H1 (cell line): ENCODE measurements at regions not wholly inside any gene's neighbourhood (a gene's known extent, or its start where the extent isn't known, plus 50 kb on each side); places are given as distances from the start of the nearest gene placed in this dataset.

ENCODE experiments used
- CBX5 ChIP-seq: fragments of 300-800, 300-1000 bp; sonication (generic); IDR thresholded peaks from 2 replicates; pipeline ENCODE4 v1.7.1; 2016; ENCODE audit warnings: antibody characterized with exemption, low read length, low read depth
- CEBPB ChIP-seq: IDR thresholded peaks from 2 replicates; pipeline ENCODE4 v1.6.1; 2012; ENCODE audit warnings: low read depth, low read length
- CHD1 ChIP-seq: IDR thresholded peaks from 2 replicates; pipeline ENCODE4 v1.6.1; 2012; ENCODE audit warnings: low read depth, low read length, improper control_type of control experiment
- HDAC2 ChIP-seq, 2 experiments: fragments of 300-600 bp in 1 of 2; sonication (generic) in 1 of 2; IDR thresholded peaks; 2 replicates each; pipeline ENCODE4 v1.6.1; 2011 to 2012; ENCODE audit warnings: low read depth in 2 of 2, low read length in 2 of 2, mild to moderate bottlenecking in 2 of 2, moderate library complexity in 2 of 2, borderline replicate concordance in 1 of 2, inconsistent platforms in 1 of 2
- HDAC6 ChIP-seq: IDR thresholded peaks from one replicate; pipeline ENCODE4 v1.7.1; 2012; ENCODE audit warnings: low read depth, mild to moderate bottlenecking, inconsistent platforms, low read length, moderate library complexity
- NANOG ChIP-seq: IDR thresholded peaks from 2 replicates; pipeline ENCODE4 v1.6.1; 2011; ENCODE audit warnings: low read length, low read depth, mild to moderate bottlenecking, inconsistent platforms; ENCODE audit not compliant: insufficient read depth, poor library complexity, severe bottlenecking
- RAD21 ChIP-seq, 2 experiments: IDR thresholded peaks in 1 of 2; conservative IDR thresholded peaks in 1 of 2; 2 replicates each; pipeline ENCODE4 v1.6.1; 2011; ENCODE audit warnings: low read depth in 2 of 2, low read length in 2 of 2, improper control_type of control experiment in 1 of 2, inconsistent platforms in 1 of 2, mild to moderate bottlenecking in 1 of 2, moderate library complexity in 1 of 2
- SAP30 ChIP-seq: fragments of 300-600 bp; sonication (generic); IDR thresholded peaks from 2 replicates; pipeline ENCODE4 v1.7.1; 2012; ENCODE audit warnings: low read length, moderate library complexity, mild to moderate bottlenecking, inconsistent platforms; ENCODE audit not compliant: insufficient read depth, insufficient replicate concordance
- TF ChIP-seq, protein P1 (sequence below): fragments of 300-600 bp; sonication (generic); IDR thresholded peaks from 2 replicates; pipeline ENCODE4 v1.7.1; 2012; ENCODE audit warnings: low read length, moderate library complexity, mild to moderate bottlenecking, inconsistent platforms; ENCODE audit not compliant: insufficient replicate concordance
- TF ChIP-seq, protein P2 (sequence below): IDR thresholded peaks from 2 replicates; pipeline ENCODE4 v1.6.1; 2011; ENCODE audit warnings: low read depth, mild to moderate bottlenecking, low read length; ENCODE audit not compliant: insufficient read depth

DNA sequence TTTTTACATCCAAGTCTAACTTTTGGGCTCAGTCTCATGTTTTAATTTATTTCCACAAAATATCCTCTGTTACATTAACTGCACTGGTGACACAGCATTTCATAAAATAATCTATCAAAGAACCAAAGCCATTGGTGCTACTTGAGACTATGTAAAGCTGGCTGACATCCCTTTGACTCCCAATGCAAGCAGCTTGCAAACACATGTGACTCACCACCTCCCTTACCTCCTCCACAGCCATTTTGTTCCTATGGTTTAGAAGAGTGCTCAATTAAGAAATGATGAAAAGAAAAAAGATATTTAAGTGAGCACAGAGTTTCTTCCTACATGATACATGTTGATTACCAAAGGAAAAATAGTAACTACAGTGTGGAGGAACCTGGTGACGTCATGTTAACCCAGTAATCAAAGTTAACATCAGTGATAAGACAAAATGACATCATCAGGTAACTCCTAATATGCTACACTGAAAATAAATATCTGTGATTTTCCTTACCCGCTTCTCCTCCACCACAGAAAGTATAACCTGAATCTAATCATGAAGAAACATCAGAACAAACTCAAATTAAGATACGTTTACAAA, 53.3 kb upstream of the LGSN start (continued):
- TF ChIP-seq, protein P1, sequence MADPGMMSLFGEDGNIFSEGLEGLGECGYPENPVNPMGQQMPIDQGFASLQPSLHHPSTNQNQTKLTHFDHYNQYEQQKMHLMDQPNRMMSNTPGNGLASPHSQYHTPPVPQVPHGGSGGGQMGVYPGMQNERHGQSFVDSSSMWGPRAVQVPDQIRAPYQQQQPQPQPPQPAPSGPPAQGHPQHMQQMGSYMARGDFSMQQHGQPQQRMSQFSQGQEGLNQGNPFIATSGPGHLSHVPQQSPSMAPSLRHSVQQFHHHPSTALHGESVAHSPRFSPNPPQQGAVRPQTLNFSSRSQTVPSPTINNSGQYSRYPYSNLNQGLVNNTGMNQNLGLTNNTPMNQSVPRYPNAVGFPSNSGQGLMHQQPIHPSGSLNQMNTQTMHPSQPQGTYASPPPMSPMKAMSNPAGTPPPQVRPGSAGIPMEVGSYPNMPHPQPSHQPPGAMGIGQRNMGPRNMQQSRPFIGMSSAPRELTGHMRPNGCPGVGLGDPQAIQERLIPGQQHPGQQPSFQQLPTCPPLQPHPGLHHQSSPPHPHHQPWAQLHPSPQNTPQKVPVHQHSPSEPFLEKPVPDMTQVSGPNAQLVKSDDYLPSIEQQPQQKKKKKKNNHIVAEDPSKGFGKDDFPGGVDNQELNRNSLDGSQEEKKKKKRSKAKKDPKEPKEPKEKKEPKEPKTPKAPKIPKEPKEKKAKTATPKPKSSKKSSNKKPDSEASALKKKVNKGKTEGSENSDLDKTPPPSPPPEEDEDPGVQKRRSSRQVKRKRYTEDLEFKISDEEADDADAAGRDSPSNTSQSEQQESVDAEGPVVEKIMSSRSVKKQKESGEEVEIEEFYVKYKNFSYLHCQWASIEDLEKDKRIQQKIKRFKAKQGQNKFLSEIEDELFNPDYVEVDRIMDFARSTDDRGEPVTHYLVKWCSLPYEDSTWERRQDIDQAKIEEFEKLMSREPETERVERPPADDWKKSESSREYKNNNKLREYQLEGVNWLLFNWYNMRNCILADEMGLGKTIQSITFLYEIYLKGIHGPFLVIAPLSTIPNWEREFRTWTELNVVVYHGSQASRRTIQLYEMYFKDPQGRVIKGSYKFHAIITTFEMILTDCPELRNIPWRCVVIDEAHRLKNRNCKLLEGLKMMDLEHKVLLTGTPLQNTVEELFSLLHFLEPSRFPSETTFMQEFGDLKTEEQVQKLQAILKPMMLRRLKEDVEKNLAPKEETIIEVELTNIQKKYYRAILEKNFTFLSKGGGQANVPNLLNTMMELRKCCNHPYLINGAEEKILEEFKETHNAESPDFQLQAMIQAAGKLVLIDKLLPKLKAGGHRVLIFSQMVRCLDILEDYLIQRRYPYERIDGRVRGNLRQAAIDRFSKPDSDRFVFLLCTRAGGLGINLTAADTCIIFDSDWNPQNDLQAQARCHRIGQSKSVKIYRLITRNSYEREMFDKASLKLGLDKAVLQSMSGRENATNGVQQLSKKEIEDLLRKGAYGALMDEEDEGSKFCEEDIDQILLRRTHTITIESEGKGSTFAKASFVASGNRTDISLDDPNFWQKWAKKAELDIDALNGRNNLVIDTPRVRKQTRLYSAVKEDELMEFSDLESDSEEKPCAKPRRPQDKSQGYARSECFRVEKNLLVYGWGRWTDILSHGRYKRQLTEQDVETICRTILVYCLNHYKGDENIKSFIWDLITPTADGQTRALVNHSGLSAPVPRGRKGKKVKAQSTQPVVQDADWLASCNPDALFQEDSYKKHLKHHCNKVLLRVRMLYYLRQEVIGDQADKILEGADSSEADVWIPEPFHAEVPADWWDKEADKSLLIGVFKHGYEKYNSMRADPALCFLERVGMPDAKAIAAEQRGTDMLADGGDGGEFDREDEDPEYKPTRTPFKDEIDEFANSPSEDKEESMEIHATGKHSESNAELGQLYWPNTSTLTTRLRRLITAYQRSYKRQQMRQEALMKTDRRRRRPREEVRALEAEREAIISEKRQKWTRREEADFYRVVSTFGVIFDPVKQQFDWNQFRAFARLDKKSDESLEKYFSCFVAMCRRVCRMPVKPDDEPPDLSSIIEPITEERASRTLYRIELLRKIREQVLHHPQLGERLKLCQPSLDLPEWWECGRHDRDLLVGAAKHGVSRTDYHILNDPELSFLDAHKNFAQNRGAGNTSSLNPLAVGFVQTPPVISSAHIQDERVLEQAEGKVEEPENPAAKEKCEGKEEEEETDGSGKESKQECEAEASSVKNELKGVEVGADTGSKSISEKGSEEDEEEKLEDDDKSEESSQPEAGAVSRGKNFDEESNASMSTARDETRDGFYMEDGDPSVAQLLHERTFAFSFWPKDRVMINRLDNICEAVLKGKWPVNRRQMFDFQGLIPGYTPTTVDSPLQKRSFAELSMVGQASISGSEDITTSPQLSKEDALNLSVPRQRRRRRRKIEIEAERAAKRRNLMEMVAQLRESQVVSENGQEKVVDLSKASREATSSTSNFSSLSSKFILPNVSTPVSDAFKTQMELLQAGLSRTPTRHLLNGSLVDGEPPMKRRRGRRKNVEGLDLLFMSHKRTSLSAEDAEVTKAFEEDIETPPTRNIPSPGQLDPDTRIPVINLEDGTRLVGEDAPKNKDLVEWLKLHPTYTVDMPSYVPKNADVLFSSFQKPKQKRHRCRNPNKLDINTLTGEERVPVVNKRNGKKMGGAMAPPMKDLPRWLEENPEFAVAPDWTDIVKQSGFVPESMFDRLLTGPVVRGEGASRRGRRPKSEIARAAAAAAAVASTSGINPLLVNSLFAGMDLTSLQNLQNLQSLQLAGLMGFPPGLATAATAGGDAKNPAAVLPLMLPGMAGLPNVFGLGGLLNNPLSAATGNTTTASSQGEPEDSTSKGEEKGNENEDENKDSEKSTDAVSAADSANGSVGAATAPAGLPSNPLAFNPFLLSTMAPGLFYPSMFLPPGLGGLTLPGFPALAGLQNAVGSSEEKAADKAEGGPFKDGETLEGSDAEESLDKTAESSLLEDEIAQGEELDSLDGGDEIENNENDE, result no peak
- no peak for TF ChIP-seq SAP30
- TF ChIP-seq CHD1, result no peak
- TF ChIP-seq, protein P2, sequence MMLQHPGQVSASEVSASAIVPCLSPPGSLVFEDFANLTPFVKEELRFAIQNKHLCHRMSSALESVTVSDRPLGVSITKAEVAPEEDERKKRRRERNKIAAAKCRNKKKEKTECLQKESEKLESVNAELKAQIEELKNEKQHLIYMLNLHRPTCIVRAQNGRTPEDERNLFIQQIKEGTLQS, result no peak
- TF ChIP-seq HDAC2 (IDR thresholded peaks at IDR 0.05; ENCODE audit: borderline replicate concordance in 1 of 2, low read depth in 2 of 2, low read length in 2 of 2), result no peak
- TF ChIP-seq HDAC6, result no peak
- TF ChIP-seq CBX5, result no peak
- TF ChIP-seq NANOG, result no peak
- no peak for TF ChIP-seq RAD21 (IDR thresholded peaks at IDR 0.05 in 1 of 2, conservative IDR thresholded peaks at IDR 0.05 in 1 of 2; ENCODE audit: low read depth in 2 of 2, low read length in 2 of 2)
- no peak for TF ChIP-seq CEBPB
